ENCODE measurements at regions not wholly inside any gene's neighbourhood (a gene's known extent, or its start where the extent isn't known, plus 50 kb on each side); places are given as distances from the start of the nearest gene placed in this dataset.
A peak's percentile ranks its signal among the peaks of the same experiment; 100 is the strongest.

- DNase-seq (ENCODE audit: low read depth in 2 of 2) = no peak
Measured at GRCh38 chr17:77468897-77469296, 328.1 kb downstream of the SEC14L1 start.

- no peak for DNase-seq (ENCODE audit: low read depth in 2 of 2)
Measured at GRCh38 chr17:77470330-77470786, 329.6 kb downstream of the SEC14L1 start.

GRCh38 chr17:77470800-77471733, 330.3 kb downstream of the SEC14L1 start:
- peak; percentile 44 to 76 for DNase-seq (ENCODE audit: low read depth in 2 of 2)

GRCh38 chr17:77471984-77472461, 331.3 kb downstream of the SEC14L1 start:
- no peak for DNase-seq (ENCODE audit: low read depth in 2 of 2)

GRCh38 chr17:77472468-77473310, 331.9 kb downstream of the SEC14L1 start:
- peak in 1 of 2 donors; percentile 31 for DNase-seq (ENCODE audit: low read depth in 2 of 2)

GRCh38 chr17:77473615-77474226, 333.0 kb downstream of the SEC14L1 start:
- DNase-seq (ENCODE audit: low read depth in 2 of 2) = no peak

- no peak for DNase-seq (ENCODE audit: low read depth in 2 of 2)
Measured at GRCh38 chr17:77474292-77474988, 333.7 kb downstream of the SEC14L1 start.

GRCh38 chr17:77475016-77475976, 334.5 kb downstream of the SEC14L1 start:
- no peak for DNase-seq (ENCODE audit: low read depth in 2 of 2)

GRCh38 chr17:77476006-77476405, 335.2 kb downstream of the SEC14L1 start:
- no peak for DNase-seq (ENCODE audit: low read depth in 2 of 2)

- no peak for DNase-seq (ENCODE audit: low read depth in 2 of 2)
Measured at GRCh38 chr17:77476498-77476897, 335.7 kb downstream of the SEC14L1 start.

- peak; percentile 60 to 89 for DNase-seq (ENCODE audit: low read depth in 2 of 2)
Measured at GRCh38 chr17:77476931-77477805, 336.4 kb downstream of the SEC14L1 start.

GRCh38 chr17:77478281-77478680, 337.5 kb downstream of the SEC14L1 start:
- DNase-seq (ENCODE audit: low read depth in 2 of 2) = no peak

- DNase-seq (ENCODE audit: low read depth in 2 of 2) = no peak
Measured at GRCh38 chr17:77478899-77479298, 338.1 kb downstream of the SEC14L1 start.

- no peak for DNase-seq (ENCODE audit: low read depth in 2 of 2)
Measured at GRCh38 chr17:77479372-77480198, 338.8 kb downstream of the SEC14L1 start.

- no peak for DNase-seq (ENCODE audit: low read depth in 2 of 2)
Measured at GRCh38 chr17:77480199-77480508, 339.4 kb downstream of the SEC14L1 start.

GRCh38 chr17:77480509-77481215, 339.9 kb downstream of the SEC14L1 start:
- DNase-seq (ENCODE audit: low read depth in 2 of 2) = no peak
